ENCODE measurements at regions not wholly inside any gene's neighbourhood (a gene's known extent, or its start where the extent isn't known, plus 50 kb on each side); places are given as distances from the start of the nearest gene placed in this dataset.

DNA sequence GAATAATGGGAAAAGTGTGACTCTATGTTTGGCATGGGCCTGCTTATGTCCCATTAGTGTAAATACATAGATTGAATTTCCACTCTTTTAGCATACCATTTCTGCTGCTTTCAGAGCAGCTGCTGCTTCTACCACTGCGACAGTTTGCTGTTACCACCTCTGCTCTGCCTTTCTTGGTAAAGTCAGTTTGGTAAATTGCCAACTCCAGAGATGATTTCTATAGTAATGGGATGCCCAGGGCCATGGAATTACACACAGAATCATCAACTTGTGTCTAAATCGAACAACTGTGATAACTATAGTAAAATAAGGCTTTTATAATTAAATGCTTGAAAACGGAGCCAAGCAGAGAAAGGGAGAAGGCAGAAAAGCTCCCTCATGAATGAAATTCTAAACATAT, 168.4 kb upstream of the VEPH1 start:
- no peak overlapping the region for H4K91ac ChIP-seq (ENCODE audit: insufficient read length, low read depth, low read length)
- H2AFZ ChIP-seq (ENCODE audit: low read length): no peak overlapping the region
- H2AK5ac ChIP-seq (ENCODE audit: insufficient read length, low read length): no peak overlapping the region
- H4K8ac ChIP-seq (replicated peaks; ENCODE audit: insufficient read length, low read depth, low read length): no peak overlapping the region
- H3K18ac ChIP-seq (ENCODE audit: insufficient read length, low read depth, low read length): no peak overlapping the region
- H3K4me2 ChIP-seq (ENCODE audit: insufficient read depth, insufficient read length, low read length): no peak overlapping the region
- no peak overlapping the region for H3K27ac Mint-ChIP-seq
- no peak for DNase-seq
- H3K23me2 ChIP-seq (ENCODE audit: insufficient read length, low read depth, low read length, poor library complexity, severe bottlenecking): no peaks in the 10 kb centered on the region
- H3K4me1 Mint-ChIP-seq: peaks cover 0 to 3% of the 10 kb centered on the region in 2 experiments; a peak in 1 of 4 replicates
- no peak overlapping the region for H2BK120ac ChIP-seq (ENCODE audit: low read depth, low read length, poor library complexity, severe bottlenecking)
- H4K20me1 ChIP-seq (ENCODE audit: control insufficient read depth, insufficient read depth, insufficient read length): no peaks in the 10 kb centered on the region
- no CpG with 5 or more reads among the region's 3 CpGs for WGBS (ENCODE audit: extremely low coverage, insufficient read length, low lambda C conversion rate)
- H3K79me2 ChIP-seq (ENCODE audit: insufficient read depth, low read length): no peaks in the 10 kb centered on the region
- H3K56ac ChIP-seq (ENCODE audit: insufficient read length, low read depth, low read length): no peak overlapping the region
- H2BK15ac ChIP-seq (ENCODE audit: low read depth, low read length): no peak overlapping the region
- no peak overlapping the region for H3K23ac ChIP-seq (ENCODE audit: insufficient read length, low read depth, low read length)
- H3K36me3 Mint-ChIP-seq (ENCODE audit: insufficient read depth in 1 of 3, low read depth in 3 of 3): no peaks in the 10 kb centered on the region
- H3K4ac ChIP-seq (ENCODE audit: low read depth, low read length): no peak overlapping the region
- H3K4me3 Mint-ChIP-seq: no peak overlapping the region
- H3K14ac ChIP-seq (ENCODE audit: insufficient read depth, low read length): no peak overlapping the region
- H3K9me3 Mint-ChIP-seq: no peaks in the 10 kb centered on the region
- no peaks in the 10 kb centered on the region for H3K27me3 ChIP-seq (ENCODE audit: insufficient read depth, low read length)
- no peak overlapping the region for H4K5ac ChIP-seq (ENCODE audit: insufficient read length, low read depth, low read length)
- no peak overlapping the region for H2BK5ac ChIP-seq (ENCODE audit: insufficient read length, low read length)
- H3K27ac ChIP-seq (ENCODE audit: insufficient read length, low read depth, low read length): no peak overlapping the region
- H3K9me3 ChIP-seq (ENCODE audit: control insufficient read depth, low read depth, low read length): no peaks in the 10 kb centered on the region
- no peak overlapping the region for H3T11ph ChIP-seq (ENCODE audit: low read length)
- no peaks in the 10 kb centered on the region for H3K79me1 ChIP-seq (ENCODE audit: insufficient read depth, low read depth, low read length, poor library complexity, severe bottlenecking)
- H2BK12ac ChIP-seq (ENCODE audit: insufficient read length, low read depth, low read length): no peak overlapping the region
- H3K9ac ChIP-seq (ENCODE audit: extremely low read depth, insufficient read length, low read length): no peak overlapping the region
- no peaks in the 10 kb centered on the region for H3K27me3 Mint-ChIP-seq (ENCODE audit: low read depth)
- H2BK20ac ChIP-seq (ENCODE audit: low read depth, low read length, poor library complexity, severe bottlenecking): no peak overlapping the region
- no peaks in the 10 kb centered on the region for H3K4me1 ChIP-seq (ENCODE audit: insufficient read depth, low read length)
- TF ChIP-seq, protein P1, sequence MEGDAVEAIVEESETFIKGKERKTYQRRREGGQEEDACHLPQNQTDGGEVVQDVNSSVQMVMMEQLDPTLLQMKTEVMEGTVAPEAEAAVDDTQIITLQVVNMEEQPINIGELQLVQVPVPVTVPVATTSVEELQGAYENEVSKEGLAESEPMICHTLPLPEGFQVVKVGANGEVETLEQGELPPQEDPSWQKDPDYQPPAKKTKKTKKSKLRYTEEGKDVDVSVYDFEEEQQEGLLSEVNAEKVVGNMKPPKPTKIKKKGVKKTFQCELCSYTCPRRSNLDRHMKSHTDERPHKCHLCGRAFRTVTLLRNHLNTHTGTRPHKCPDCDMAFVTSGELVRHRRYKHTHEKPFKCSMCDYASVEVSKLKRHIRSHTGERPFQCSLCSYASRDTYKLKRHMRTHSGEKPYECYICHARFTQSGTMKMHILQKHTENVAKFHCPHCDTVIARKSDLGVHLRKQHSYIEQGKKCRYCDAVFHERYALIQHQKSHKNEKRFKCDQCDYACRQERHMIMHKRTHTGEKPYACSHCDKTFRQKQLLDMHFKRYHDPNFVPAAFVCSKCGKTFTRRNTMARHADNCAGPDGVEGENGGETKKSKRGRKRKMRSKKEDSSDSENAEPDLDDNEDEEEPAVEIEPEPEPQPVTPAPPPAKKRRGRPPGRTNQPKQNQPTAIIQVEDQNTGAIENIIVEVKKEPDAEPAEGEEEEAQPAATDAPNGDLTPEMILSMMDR (conservative IDR thresholded peaks at IDR 0.05): no peak

Data from H9 (cell line).